ENCODE measurements at regions not wholly inside any gene's neighbourhood (a gene's known extent, or its start where the extent isn't known, plus 50 kb on each side); places are given as distances from the start of the nearest gene placed in this dataset.

- no peak for TF ChIP-seq CTCF (IDR thresholded peaks at IDR 0.05)
- no peak for TF ChIP-seq POLR2A (IDR thresholded peaks at IDR 0.05)
Measured at GRCh38 chr1:184254849-184255248, 132.0 kb upstream of the C1orf21 start.

Data from right lobe of liver (tissue), 4 donors.